Fibroblast of upper back skin (primary cell): ENCODE measurements at regions not wholly inside any gene's neighbourhood (a gene's known extent, or its start where the extent isn't known, plus 50 kb on each side); places are given as distances from the start of the nearest gene placed in this dataset.

Experiments used
- DNase-seq: peaks from one replicate; pipeline ENCODE4 v3.0.0-alpha.2; 2013

GRCh38 chr21:17889171-17889570 lies 70.0 kb upstream of the C21orf91 start:
- DNase-seq: no peak

DNA sequence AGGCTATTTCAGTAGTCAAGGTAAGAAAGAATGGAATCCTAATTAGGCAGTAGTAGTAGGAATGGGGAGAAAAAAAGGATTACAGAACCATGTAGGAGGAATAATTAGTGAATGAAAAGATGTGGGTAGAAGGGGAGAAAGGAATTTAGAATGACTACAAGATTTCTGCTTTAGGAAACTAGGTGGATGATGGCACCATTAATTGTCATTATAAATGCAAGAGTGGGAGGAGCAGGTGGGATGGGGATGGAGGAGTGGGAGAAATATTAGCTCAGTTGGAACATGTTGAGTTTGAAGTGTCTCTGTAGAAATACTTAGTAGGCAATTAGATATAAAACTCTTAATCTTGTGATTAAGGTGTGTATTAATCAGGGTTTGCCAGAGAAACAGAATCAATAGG lies 50.0 kb upstream of the C21orf91 start:
- no peak for DNase-seq
